ENCODE measurements at regions not wholly inside any gene's neighbourhood (a gene's known extent, or its start where the extent isn't known, plus 50 kb on each side); places are given as distances from the start of the nearest gene placed in this dataset.

GRCh38 chr9:108750661-108751215 is 105.0 kb downstream of the ACTL7B start:
- no peaks in the 10 kb centered on the region for H3K79me2 ChIP-seq (ENCODE audit: insufficient read depth, low read length)
- H3K4me3 ChIP-seq (replicated peaks in 1 of 2; ENCODE audit: low read depth in 1 of 2, low read length in 2 of 2) = no peak overlapping the region
- ChIA-PET CTCF (no interaction called here), RAD21 (ENCODE audit: low non-redundant PET in 1 of 2, low total read pairs in 2 of 2, uncharacterized antibody in 2 of 2, unreplicated experiment in 2 of 2) (no interaction called here), POLR2A (no interaction called here)
- no peak overlapping the region for H3K9ac ChIP-seq (ENCODE audit: low read length)
- no TSS peak for BruUV-seq (replicated peaks)
- no peaks in the 10 kb centered on the region for H4K20me1 ChIP-seq (ENCODE audit: insufficient read depth)
- DNase-seq (ENCODE audit: low read depth, low spot score) (no peak), ATAC-seq (no peak)
- no peaks in the 10 kb centered on the region for H3K4me1 ChIP-seq (ENCODE audit: control insufficient read depth in 1 of 2, insufficient read depth in 2 of 2, low read length in 2 of 2)
- no peaks in the 10 kb centered on the region for H3K9me2 ChIP-seq (ENCODE audit: insufficient read depth)
- H3K9me3 ChIP-seq (ENCODE audit: control insufficient read depth in 1 of 2, insufficient read depth in 1 of 2, low read depth in 1 of 2, low read length in 2 of 2) = no peaks in the 10 kb centered on the region
- no peaks in the 10 kb centered on the region for H3K27me3 ChIP-seq (ENCODE audit: insufficient read depth, low read length)
- H2AFZ ChIP-seq (ENCODE audit: low read depth, low read length, poor library complexity, severe bottlenecking) = no peak overlapping the region
- intact Hi-C loops (cut with micrococcal nuclease) = no loop called here
- H3K4me2 ChIP-seq (ENCODE audit: low read length) = no peak overlapping the region
- H3K27ac ChIP-seq (ENCODE audit: low read depth, low read length) = no peak overlapping the region
- H3K36me3 ChIP-seq (ENCODE audit: control insufficient read depth in 1 of 2, insufficient read depth in 2 of 2, low read length in 2 of 2) = no peaks in the 10 kb centered on the region
- no peak for TF ChIP-seq CTCF (IDR thresholded peaks at IDR 0.05 in 2 of 3, conservative IDR thresholded peaks at IDR 0.05 in 1 of 3; ENCODE audit: borderline replicate concordance in 1 of 3, insufficient read depth in 1 of 3, low read depth in 2 of 3, low read length in 2 of 3)
- no peak for TF ChIP-seq EGR1 (IDR thresholded peaks at IDR 0.05; ENCODE audit: low read depth)
- no peak for TF ChIP-seq ELF1 (IDR thresholded peaks at IDR 0.05; ENCODE audit: borderline replicate concordance, low read depth)

GRCh38 chr9:108748776-108749175 is 107.0 kb downstream of the ACTL7B start:
- POLR2A ChIA-PET = no interaction called here
- no peak overlapping the region for H3K4me3 ChIP-seq (replicated peaks in 1 of 2; ENCODE audit: low read depth in 1 of 2, low read length in 2 of 2)
- H4K20me1 ChIP-seq (ENCODE audit: insufficient read depth) = no peaks in the 10 kb centered on the region
- no peak overlapping the region for H3K4me2 ChIP-seq (ENCODE audit: low read length)
- H3K9ac ChIP-seq (ENCODE audit: low read length) = no peak overlapping the region
- CTCF ChIA-PET = no interaction called here
- RAD21 ChIA-PET (ENCODE audit: low non-redundant PET in 1 of 2, low total read pairs in 2 of 2, uncharacterized antibody in 2 of 2, unreplicated experiment in 2 of 2) = no interaction called here
- ATAC-seq = no peak
- no peak for DNase-seq (ENCODE audit: low read depth, low spot score)
- no peaks in the 10 kb centered on the region for H3K9me3 ChIP-seq (ENCODE audit: control insufficient read depth in 1 of 2, insufficient read depth in 1 of 2, low read depth in 1 of 2, low read length in 2 of 2)
- H3K79me2 ChIP-seq (ENCODE audit: insufficient read depth, low read length) = no peaks in the 10 kb centered on the region
- no peaks in the 10 kb centered on the region for H3K36me3 ChIP-seq (ENCODE audit: control insufficient read depth in 1 of 2, insufficient read depth in 2 of 2, low read length in 2 of 2)
- TF ChIP-seq CBX3 (IDR thresholded peaks at IDR 0.05; ENCODE audit: low read depth) = no peak
- no peak for TF ChIP-seq YY1 (IDR thresholded peaks at IDR 0.05; ENCODE audit: extremely low read depth, insufficient replicate concordance, low read depth, low read length)
- TF ChIP-seq SP1 (IDR thresholded peaks at IDR 0.05; ENCODE audit: low read depth) = no peak
- TF ChIP-seq POLR2AphosphoS5 (IDR thresholded peaks at IDR 0.05; ENCODE audit: low read depth, low read length) = no peak
- TF ChIP-seq, protein P1, sequence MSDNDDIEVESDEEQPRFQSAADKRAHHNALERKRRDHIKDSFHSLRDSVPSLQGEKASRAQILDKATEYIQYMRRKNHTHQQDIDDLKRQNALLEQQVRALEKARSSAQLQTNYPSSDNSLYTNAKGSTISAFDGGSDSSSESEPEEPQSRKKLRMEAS (IDR thresholded peaks at IDR 0.05) = no peak
- no peak for TF ChIP-seq CTCF (IDR thresholded peaks at IDR 0.05 in 2 of 3, conservative IDR thresholded peaks at IDR 0.05 in 1 of 3; ENCODE audit: borderline replicate concordance in 1 of 3, insufficient read depth in 1 of 3, low read depth in 2 of 3, low read length in 2 of 3)
- no peak for TF ChIP-seq EZH2 (IDR thresholded peaks at IDR 0.05)
- H3K9me2 ChIP-seq (ENCODE audit: insufficient read depth) = no peaks in the 10 kb centered on the region
- BruUV-seq (replicated peaks) = no TSS peak
- intact Hi-C loops (cut with micrococcal nuclease) = no loop called here
- H2AFZ ChIP-seq (ENCODE audit: low read depth, low read length, poor library complexity, severe bottlenecking) = no peak overlapping the region
- peaks cover 3 to 5% of the 10 kb centered on the region in 2 experiments; a peak in 3 of 4 replicates for H3K4me1 ChIP-seq (ENCODE audit: control insufficient read depth in 1 of 2, insufficient read depth in 2 of 2, low read length in 2 of 2)
- no peaks in the 10 kb centered on the region for H3K27me3 ChIP-seq (ENCODE audit: insufficient read depth, low read length)
- H3K27ac ChIP-seq (ENCODE audit: low read depth, low read length) = no peak overlapping the region

Measured in HCT116 (cell line).